ENCODE measurements at regions not wholly inside any gene's neighbourhood (a gene's known extent, or its start where the extent isn't known, plus 50 kb on each side); places are given as distances from the start of the nearest gene placed in this dataset.

DNA sequence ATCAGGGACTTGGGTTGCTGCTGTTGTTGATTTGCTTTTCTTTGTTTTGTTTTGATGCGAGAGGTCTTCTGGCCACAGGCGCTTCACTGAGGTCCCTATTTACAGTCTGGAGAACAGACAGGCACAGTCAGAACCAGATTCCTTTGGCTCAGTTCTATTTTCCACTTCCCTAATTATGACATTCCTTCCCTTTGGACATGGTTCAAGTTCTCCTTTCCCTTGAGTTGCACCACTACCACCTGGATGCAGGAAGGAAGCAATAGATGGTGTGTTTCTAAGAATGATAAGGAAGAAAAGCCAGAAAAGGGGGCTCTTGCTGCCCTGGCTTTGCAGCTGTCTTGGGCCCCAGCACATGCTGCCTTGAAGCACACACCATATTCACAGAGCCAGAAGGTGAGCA lies 160.6 kb downstream of the MAF start:
- DNase-seq, result no peak

GRCh38 chr16:79437764-79438751 lies 162.5 kb downstream of the MAF start:
- DNase-seq, result no peak

GRCh38 chr16:79436885-79437284 lies 163.7 kb downstream of the MAF start:
- no peak for DNase-seq

DNA sequence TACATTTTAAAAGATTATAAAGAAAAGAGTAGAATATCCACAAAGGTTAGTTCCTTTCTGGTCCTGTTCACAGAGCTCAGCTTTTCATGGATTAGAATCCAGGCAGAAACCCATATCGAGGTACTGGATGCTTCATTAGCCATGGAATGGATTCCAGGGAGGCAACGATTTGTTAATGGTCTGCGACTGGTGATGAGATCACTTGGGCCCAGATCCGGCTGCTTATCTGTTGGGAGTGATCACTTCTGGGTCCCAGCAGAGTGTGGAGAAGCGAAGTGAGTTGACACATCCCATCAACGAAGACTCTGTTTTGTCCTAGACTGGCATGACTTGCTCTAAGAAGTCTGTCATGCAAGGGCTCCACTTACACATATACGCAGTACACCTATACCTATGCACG lies 165.8 kb downstream of the MAF start:
- no peak for DNase-seq

DNA sequence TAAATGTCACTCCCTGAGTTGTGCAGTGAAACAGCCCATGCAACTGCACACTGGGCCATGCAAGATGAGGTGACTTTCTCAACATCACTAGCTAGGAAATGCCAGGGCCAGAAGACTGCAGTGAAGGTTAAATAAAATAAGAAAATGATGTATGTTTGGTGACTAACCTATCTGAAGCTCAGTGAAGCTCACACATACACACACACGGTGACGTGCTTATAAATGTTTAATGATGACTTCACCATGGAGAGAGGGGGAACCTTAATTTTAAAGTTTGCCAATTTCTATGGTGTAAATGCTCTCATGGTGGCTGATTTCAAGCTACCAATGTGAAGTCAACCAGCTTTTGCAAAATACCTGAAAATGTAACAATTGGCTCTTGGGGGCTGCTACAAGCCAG lies 166.4 kb downstream of the MAF start:
- no peak for DNase-seq

- no peak for DNase-seq
Observed at GRCh38 chr16:79431923-79432322, 168.6 kb downstream of the MAF start.

DNA sequence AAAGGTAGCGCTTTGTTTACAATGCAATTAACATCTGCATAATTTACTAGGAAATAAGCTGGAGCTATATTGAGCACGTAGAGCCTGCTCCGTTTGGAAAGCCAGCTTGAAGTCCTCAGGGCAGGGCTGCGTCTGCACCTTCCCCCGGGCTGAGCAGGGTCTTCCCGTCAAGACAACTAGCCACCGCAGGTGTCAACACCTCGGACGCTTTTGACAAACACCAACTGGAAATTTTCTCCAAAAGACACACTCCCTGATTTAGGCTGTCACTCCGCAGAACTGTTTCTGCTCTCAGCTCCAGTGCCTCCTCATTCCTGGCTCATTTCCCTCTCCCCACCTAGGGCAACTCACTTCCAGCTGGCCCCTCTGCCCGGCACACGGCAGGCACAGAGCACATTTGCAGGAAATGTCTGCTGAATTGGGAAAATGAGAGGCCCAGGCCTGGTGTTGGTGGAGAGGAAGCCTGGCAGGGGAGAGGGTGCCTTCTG lies 170.3 kb downstream of the MAF start:
- DNase-seq, result no peak

GRCh38 chr16:79429381-79430190 lies 171.0 kb downstream of the MAF start:
- no peak for DNase-seq

- no peak for DNase-seq
Observed at GRCh38 chr16:79426663-79427062, 173.9 kb downstream of the MAF start.

- DNase-seq, result no peak
Observed at GRCh38 chr16:79422064-79422463, 178.5 kb downstream of the MAF start.

DNA sequence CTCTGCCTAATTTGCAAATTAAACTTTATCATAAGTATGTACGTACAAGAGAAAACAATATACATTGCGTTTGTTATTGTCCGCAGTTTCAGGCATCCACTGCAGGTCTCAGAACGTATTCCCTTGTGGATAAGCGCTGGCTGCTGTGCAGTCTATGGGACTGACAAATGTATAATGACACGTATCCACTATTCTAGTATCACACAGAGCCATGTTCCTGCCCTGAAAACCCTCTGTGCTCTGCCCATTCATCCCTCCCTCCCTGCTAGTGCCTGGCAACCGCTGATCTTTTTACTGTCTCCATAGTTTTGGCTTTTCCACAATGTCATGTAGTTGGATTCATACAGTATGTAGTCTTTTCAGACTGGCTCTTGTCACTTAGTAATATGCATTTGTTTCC lies 179.4 kb downstream of the MAF start:
- no peak for DNase-seq

DNA sequence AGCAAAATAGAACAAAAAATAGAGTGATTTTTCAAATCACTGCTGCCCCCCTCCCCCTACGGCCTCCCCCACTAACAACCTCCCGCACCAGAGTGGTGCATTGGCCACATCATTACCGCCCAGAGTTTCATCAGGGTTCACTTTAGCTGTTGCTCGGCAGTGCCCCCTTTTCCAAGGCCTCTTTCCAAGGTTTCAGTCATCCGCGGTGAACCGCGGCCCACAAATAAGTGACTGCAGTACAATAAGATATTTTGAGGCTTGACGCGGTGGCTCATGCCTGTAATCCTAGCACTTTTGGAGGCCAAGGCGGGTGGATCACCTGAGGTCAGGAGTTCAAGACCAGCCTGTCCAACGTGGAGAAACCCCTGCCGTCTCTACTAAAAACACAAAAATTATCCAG lies 180.0 kb downstream of the MAF start:
- no peak for DNase-seq

DNA sequence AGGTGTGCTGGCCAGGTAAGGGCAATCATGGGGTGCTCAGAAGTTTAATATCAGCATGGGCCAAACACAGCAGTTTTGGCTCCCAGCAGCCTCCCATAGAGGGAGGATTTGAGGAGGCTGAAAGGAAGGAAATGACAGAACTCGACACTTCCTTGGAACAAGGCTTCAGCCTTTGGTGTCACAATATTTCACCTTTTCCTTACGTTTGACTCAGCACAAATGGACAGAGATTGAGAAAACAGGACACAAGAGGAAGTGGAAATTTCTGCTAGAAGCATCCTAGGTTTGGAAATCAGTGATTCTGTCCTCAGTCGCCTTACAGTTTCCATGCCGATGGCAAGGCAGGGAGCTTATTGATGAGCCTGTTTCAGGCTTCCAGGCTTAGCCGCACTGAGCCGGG lies 181.4 kb downstream of the MAF start:
- DNase-seq, result no peak

DNA sequence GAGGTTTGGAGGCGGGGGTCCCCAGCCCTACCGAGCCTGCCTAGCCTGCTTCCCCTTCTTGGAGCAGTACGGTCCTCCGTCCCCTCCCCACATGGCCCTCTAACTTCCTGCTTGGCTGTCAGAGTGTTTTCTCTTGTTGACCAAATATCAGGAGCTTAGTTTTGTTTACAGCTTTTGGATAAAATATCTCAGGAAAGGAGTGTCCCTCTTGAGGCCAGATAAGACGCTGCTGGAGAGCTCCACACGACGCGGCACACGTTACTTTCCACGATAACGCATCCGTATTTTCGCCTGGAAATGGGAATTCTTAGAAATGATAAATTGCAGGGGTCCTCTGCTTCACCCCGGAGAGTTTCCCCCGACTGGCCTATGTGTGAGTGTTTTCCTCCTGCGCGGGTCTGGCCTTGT lies 182.9 kb downstream of the MAF start:
- no peak for DNase-seq

GRCh38 chr16:79415983-79416640 lies 184.4 kb downstream of the MAF start:
- peak; percentile 24 for DNase-seq

- DNase-seq, result no peak
Observed at GRCh38 chr16:79412783-79413225, 187.7 kb downstream of the MAF start.

GRCh38 chr16:79411805-79412204 lies 188.7 kb downstream of the MAF start:
- no peak for DNase-seq

GRCh38 chr16:79411357-79411756 lies 189.2 kb downstream of the MAF start:
- DNase-seq, result no peak

DNA sequence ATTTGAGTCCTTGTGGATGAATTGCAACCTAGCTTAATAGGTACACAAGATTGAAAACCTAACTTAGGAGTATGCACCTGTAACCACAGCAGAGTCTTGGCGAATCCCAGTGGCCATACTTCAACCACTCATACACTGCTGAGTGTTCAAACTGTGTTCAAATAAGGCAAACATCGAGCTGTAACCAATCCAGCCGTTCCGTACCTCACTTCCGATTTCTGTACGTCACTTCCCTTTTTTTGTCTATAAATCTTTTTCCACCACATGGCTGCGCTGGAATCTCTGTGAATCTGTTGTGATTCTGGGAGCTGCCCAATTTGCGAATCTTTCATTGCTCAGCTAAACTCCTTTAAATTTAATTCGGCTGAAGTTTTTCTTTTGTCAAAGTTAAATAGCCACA lies 190.6 kb downstream of the MAF start:
- DNase-seq, result no peak

DNA sequence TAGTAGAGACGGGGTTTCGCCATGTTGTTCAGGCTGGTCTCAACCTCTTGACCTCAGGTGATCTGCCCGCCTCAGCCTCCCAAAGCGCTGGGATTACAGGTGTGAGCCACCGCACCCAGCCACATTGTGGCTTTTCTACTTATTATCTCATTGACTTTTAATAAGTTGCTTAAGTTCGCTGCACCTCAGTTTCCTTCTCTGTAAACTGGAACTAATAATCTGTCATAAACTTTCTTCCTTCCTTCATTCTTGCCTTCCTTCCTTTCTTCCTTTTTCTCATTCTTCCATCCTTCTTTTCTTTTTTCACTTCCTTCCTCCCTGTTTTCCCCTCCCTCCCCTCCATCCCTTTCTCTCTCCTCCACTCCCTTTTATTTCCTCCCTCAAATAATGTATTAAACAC lies 192.2 kb downstream of the MAF start:
- DNase-seq, result no peak

GRCh38 chr16:79407461-79408135 lies 192.9 kb downstream of the MAF start:
- no peak for DNase-seq

DNA sequence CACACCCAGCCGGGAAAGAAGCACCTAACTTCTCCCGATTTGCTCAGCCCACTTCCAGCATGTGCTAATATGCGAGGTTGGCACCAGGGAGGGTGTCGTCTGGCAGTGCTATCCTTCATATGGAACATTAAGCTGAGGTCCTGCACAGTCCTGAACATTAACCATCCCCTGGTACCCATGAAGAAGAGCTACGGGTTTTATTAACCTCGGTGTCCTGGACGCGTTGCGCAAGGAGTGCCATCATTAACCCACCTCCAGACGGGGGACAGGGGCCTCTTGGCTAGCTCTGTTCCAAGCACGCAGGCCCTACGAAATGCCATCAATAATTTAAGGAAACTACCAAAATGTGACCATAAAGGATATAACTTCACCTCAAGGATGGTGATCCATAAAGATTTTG lies 193.5 kb downstream of the MAF start:
- DNase-seq, result no peak

DNA sequence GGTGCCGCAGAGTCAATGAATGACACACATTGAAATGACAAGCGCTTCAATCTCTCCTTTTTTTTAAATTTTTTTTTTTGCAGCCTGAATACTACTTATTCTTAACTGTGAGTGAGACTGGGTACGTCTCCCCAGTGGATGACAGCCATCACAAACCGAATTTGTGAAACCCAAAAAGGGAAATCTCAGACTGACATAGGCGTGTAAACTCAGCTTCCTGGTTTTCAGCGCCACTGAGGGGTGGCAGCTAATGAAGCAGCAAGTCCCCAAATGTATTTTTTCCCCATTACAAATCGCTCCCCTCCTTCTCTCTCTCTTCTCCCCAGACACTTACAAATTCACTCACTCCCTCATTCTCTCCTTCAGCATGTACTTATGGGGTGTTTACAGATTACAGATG lies 196.0 kb downstream of the MAF start:
- no peak for DNase-seq

All from CD4-positive, alpha-beta T cell treated with Interleukin-6 for 4 hours (primary cell).